Neutrophil (primary cell): ENCODE measurements at regions not wholly inside any gene's neighbourhood (a gene's known extent, or its start where the extent isn't known, plus 50 kb on each side); places are given as distances from the start of the nearest gene placed in this dataset.

ENCODE experiments used
- H3K27ac ChIP-seq: fragments of 200-600 bp; sonication (generic); 2 replicates; pipeline ENCODE4 v1.5.1; 2016; ENCODE audit warnings: mild to moderate bottlenecking, moderate library complexity
- H3K27me3 ChIP-seq: fragments of 200-600 bp; sonication (generic); 2 replicates; pipeline ENCODE4 v1.6.0; 2016; ENCODE audit warnings: mild to moderate bottlenecking
- H3K36me3 ChIP-seq: fragments of 200-600 bp; sonication (generic); 2 replicates; pipeline ENCODE4 v1.5.1; 2017
- H3K4me1 ChIP-seq, 2 experiments: fragments of 200-600 bp in 1 of 2; sonication (generic) in 1 of 2; 1 replicate in 1 of 2; 2 replicates in 1 of 2; pipeline versions ENCODE4 v1.5.1 to v1.6.1; 2013 to 2016; ENCODE audit warnings: low read depth in 1 of 2, low read length in 1 of 2, mild to moderate bottlenecking in 1 of 2, moderate library complexity in 1 of 2; ENCODE audit not compliant: control insufficient read depth in 1 of 2, insufficient read depth in 1 of 2
- H3K4me3 ChIP-seq, 2 experiments: fragments of 200-600 bp in 1 of 2; sonication (generic) in 1 of 2; 1 replicate in 1 of 2; 2 replicates in 1 of 2; pipeline ENCODE4 v1.5.1; 2013 to 2016; ENCODE audit warnings: low read depth in 1 of 2, low read length in 1 of 2, mild to moderate bottlenecking in 1 of 2, moderate library complexity in 1 of 2
- H3K9me3 ChIP-seq: fragments of 200-600 bp; sonication (generic); 2 replicates; pipeline ENCODE4 v1.5.1; 2016
- TF ChIP-seq, protein P1 (sequence below): fragments of 200-600 bp; sonication (generic); IDR thresholded peaks from 2 replicates; pipeline ENCODE4 v1.5.1; 2016; ENCODE audit warnings: antibody characterized with exemption

DNA sequence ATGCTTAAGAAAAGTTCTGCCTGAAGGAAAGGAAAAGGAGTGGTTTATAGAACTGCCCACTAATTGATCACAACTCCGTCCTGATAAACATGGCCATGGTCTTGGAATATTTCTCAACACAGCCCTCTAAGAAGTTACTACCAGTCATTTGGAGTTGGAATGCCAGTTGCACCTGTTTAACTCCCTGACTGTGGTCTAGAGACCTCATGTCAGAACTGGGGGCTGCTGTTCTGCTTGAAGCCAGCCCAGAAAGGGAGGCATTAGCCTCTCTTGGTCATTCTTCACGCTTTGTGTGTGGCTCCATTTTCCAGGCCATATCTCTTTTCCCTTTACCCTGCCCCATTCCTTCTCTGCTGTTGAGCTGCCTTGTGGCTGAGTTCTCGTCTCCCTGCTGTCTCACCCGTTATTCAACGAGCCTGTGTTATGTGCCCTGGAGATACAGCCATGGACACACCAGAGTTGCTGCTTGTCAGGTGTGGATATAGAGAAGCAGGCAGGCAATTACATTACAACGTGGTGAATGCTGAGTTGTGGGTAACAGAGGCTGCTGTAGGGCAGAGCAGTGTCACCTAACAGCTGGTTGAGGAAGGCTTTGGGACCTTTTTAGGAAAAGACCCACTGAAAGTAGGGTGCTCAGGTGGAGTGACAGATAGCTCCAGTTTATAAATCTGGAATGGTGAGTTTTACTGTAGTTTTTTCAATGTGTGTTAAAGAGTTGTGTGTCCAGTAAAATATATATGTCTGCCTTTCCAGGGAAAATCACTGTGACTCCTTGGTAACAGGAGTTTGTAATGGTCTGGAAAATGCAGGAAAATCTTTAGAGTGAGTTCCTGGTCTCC, 137.0 kb upstream of the IPO9 start:
- Histone ChIP-seq H3K9me3 (no peaks in the 10 kb centered on the region), H3K4me1 (peaks cover under 1 to 3% of the 10 kb centered on the region in 2 experiments), H3K36me3 (no peaks in the 10 kb centered on the region), H3K27me3 (no peaks in the 10 kb centered on the region), H3K4me3 (no peak overlapping the region), H3K27ac (no peak overlapping the region)
- TF ChIP-seq, protein P1, sequence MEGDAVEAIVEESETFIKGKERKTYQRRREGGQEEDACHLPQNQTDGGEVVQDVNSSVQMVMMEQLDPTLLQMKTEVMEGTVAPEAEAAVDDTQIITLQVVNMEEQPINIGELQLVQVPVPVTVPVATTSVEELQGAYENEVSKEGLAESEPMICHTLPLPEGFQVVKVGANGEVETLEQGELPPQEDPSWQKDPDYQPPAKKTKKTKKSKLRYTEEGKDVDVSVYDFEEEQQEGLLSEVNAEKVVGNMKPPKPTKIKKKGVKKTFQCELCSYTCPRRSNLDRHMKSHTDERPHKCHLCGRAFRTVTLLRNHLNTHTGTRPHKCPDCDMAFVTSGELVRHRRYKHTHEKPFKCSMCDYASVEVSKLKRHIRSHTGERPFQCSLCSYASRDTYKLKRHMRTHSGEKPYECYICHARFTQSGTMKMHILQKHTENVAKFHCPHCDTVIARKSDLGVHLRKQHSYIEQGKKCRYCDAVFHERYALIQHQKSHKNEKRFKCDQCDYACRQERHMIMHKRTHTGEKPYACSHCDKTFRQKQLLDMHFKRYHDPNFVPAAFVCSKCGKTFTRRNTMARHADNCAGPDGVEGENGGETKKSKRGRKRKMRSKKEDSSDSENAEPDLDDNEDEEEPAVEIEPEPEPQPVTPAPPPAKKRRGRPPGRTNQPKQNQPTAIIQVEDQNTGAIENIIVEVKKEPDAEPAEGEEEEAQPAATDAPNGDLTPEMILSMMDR: no peak

DNA sequence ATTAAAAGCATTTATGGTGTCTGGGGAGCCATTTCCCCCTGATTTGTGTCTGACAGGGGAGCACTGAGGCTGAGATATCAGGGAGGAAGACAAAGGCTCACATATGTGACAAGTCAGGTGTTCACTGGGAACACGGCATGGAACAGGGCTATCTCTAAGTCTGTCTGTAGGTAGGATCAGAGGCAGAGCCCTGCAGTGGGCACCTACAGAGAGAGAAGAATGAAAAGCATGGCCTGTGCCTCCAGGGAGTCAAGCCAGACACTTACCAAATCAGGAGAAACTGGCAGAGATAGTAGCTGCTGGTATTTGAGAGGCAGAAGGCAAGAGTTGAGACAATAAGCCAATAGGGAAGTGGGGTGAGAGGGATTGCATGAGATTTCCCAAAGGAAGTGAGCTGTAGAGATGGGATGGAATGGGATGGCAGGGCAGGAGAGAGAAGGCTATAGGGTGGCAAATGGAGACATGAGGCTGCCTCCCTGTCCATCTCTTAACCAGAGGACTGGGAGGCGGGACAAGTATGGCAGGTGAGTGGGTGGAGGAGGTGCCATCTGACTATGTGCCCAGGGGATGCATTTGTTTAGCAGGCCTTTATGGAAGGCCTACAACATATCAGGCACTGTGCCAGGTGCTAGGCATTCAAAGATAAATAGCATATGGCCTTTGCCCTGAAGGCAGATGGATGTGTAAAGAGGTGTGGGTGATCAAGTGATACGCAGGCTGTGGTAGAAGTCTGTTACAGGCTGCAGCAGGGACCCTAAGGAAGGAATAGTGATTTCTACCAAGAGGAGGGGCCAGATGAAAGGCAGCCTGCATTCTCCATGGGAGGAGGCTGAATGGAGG, 136.2 kb upstream of the IPO9 start:
- Histone ChIP-seq H3K4me1 (no peaks in the 10 kb centered on the region), H3K4me3 (no peak overlapping the region), H3K36me3 (no peaks in the 10 kb centered on the region), H3K27me3 (no peaks in the 10 kb centered on the region), H3K9me3 (no peaks in the 10 kb centered on the region), H3K27ac (no peak overlapping the region)
- TF ChIP-seq, protein P1: no peak

DNA sequence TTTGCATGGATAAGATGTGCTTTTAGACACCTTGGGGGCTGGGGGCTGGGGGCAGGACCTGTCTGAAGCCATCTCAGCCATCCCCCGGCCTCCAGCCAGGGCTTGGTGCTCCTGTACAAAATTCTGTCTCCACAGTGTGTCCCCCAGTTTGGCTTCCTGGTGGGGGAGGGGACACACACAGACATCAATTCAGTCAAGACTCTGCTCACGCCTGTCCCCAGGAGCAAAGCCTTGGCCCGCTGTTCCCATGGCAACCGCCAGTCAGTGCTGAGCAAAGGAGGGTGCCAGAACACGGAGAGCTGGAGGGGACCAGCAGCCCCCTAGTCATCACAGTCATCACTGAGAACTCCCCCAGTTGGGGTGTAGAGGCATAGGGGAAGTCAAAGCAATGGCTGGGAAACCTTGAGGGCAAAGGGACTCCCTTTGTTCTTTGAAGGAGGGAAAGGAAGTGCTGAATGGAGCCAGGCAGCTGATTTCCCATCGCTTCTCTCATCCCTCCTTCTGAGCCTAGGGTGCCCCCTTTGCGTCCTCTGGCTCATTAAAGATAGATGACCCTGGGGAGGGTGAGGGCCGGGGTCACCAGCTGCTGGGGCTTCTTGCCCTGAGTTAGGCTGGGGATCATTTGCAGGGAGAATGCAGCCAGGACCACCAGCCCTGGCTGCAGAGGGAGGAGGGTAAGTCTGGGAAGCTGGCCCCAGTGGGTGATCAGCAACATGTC, 134.9 kb upstream of the IPO9 start:
- no peak overlapping the region for H3K27ac ChIP-seq

DNA sequence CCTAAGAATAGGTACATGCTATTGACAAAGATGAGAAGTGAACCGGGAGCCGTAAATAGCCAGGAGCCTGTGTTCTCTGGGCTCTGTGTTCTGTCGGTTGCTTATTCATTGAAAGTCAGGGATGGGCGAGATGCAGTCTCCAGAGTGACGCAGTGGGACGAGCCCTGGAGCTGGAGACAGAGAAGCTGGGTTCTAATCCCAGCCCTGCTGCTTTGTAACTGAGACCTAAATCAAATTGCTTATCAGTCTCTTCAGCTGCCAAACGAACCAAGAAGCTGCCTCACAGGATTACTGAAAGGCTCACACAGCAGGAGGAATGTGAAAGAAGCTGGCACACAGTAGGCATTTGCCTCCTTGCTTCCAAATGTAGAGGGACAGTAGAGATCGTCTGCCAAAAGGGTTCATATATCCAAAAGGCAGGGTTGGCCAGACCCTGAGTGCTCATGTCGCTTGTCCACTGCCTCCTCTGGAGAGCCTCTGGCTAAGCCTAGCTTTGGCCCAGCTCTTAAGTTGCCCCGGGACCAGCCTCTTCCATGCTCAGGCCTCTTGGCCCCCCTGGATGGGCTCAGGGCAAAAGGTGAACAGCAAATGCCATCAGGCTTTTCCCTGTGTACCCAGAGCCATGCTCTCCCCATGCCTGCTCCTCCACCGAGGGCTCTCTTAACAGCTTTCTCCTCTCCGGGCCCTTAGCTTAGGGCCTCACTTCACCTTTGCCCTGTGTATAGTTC, 134.2 kb upstream of the IPO9 start:
- no peaks in the 10 kb centered on the region for H3K27me3 ChIP-seq
- H3K4me1 ChIP-seq: no peaks in the 10 kb centered on the region
- H3K27ac ChIP-seq: no peak overlapping the region
- no peaks in the 10 kb centered on the region for H3K9me3 ChIP-seq
- no peaks in the 10 kb centered on the region for H3K36me3 ChIP-seq
- TF ChIP-seq, protein P1: no peak
- no peak overlapping the region for H3K4me3 ChIP-seq

More for the DNA sequence above, 134.9 kb upstream of the IPO9 start:
- H3K36me3 ChIP-seq: no peaks in the 10 kb centered on the region
- no peak overlapping the region for H3K4me3 ChIP-seq
- no peaks in the 10 kb centered on the region for H3K9me3 ChIP-seq
- H3K27me3 ChIP-seq: no peaks in the 10 kb centered on the region
- H3K4me1 ChIP-seq: no peaks in the 10 kb centered on the region
- TF ChIP-seq, protein P1: no peak

DNA sequence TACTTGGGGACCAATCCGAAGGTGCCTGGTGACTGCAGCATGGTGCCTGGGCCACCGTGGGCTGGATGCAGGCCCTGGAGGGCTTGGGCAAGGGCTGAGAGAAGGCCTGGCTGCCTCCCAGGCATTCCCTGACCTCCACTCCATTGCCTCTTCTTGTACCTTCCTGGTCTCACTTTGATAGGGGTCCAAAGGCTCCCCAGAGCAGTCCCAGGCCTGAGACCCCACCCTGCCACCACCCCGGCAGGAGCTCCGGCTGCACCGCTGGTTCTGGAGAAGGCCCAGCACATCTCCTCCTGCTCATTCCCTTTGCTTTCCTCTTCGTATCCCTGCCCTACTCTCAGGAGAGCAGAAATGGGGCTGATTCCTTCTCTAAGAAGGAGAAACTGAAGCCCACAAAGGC, 133.3 kb upstream of the IPO9 start:
- Histone ChIP-seq H3K36me3 (no peaks in the 10 kb centered on the region), H3K9me3 (no peaks in the 10 kb centered on the region), H3K4me3 (no peak overlapping the region), H3K27ac (no peak overlapping the region), H3K4me1 (no peaks in the 10 kb centered on the region), H3K27me3 (no peaks in the 10 kb centered on the region)
- TF ChIP-seq, protein P1: no peak
